ENCODE measurements at regions not wholly inside any gene's neighbourhood (a gene's known extent, or its start where the extent isn't known, plus 50 kb on each side); places are given as distances from the start of the nearest gene placed in this dataset.
A peak's percentile ranks its signal among the peaks of the same experiment; 100 is the strongest.

DNA sequence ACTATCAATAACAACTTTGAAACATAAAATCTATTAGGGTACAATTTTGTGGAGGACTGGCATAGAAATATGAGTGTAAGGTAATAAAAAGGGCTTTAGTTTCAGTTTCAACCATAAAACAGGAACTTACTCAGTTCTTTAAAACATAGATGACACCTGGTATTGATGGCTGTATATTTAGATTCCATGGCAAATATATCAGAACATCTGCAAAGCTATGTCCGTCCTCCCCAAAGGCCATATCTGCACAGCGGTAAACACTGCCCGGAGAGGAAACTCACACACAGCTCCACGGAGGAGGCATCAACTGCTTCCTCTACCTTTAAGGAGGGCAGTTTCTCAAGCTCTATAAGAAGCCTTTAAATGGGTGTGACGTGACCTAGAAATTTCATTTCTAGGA, 993.3 kb downstream of the BRD1 start:
- DNase-seq (no peak), ATAC-seq (ENCODE audit: low read depth) (no peak)
- Mint-ChIP-seq H3K27me3 (no peaks in the 10 kb centered on the region), H3K9me3 (ENCODE audit: insufficient read depth) (peaks cover 12% of the 10 kb centered on the region), H3K4me3 (no peak overlapping the region), H3K4me1 (peaks cover 6% of the 10 kb centered on the region), H3K27ac (no peak overlapping the region)
- WGBS (ENCODE audit: insufficient coverage), result 0% methylated on average over 2 of the region's 5 CpGs
- POLR2A ChIA-PET, result no interaction called here
- Histone ChIP-seq H3K9ac (ENCODE audit: low read length) (no peak overlapping the region), H3K79me2 (ENCODE audit: control insufficient read depth, insufficient read depth, low read length) (no peaks in the 10 kb centered on the region), H3K9me3 (ENCODE audit: control extremely low read depth in 1 of 3, control insufficient read depth in 2 of 3, insufficient read depth in 1 of 3, low read length in 2 of 3) (peaks cover 0 to 59% (median 0%) of the 10 kb centered on the region in 3 donors), H3K36me3 (replicated peaks in 1 of 2; ENCODE audit: control extremely low read depth in 1 of 2, control insufficient read depth in 1 of 2, extremely low read depth in 1 of 2, insufficient read depth in 2 of 2, low read length in 1 of 2) (no peaks in the 10 kb centered on the region), H3K27ac (ENCODE audit: low read length in 2 of 2) (no peak overlapping the region), H3K4me2 (replicated peaks; ENCODE audit: low read depth, low read length, poor library complexity, severe bottlenecking) (peak overlapping the region; percentile 10), H3K4me3 (ENCODE audit: control extremely low read depth in 1 of 5, extremely low read depth in 1 of 5, insufficient read depth in 1 of 5, low read depth in 2 of 5, low read length in 4 of 5) (no peak overlapping the region), H2AFZ (ENCODE audit: insufficient read depth, low read depth, low read length, poor library complexity, severe bottlenecking) (no peak overlapping the region), H3K4me1 (ENCODE audit: control insufficient read depth in 2 of 2, insufficient read depth in 2 of 2, low read length in 2 of 2) (peaks cover 6 to 7% of the 10 kb centered on the region in 2 donors), H3K27me3 (replicated peaks in 1 of 4; ENCODE audit: control extremely low read depth in 1 of 4, control insufficient read depth in 3 of 4, insufficient read depth in 4 of 4, low read length in 3 of 4) (no peaks in the 10 kb centered on the region), H4K20me1 (ENCODE audit: control insufficient read depth, insufficient read depth, low read length, poor library complexity, severe bottlenecking) (no peaks in the 10 kb centered on the region)
- TF ChIP-seq EZH2 (IDR thresholded peaks at IDR 0.05; ENCODE audit: borderline replicate concordance, insufficient read depth, low read depth, low read length, poor library complexity, severe bottlenecking), result no peak
- TF ChIP-seq, protein P1, sequence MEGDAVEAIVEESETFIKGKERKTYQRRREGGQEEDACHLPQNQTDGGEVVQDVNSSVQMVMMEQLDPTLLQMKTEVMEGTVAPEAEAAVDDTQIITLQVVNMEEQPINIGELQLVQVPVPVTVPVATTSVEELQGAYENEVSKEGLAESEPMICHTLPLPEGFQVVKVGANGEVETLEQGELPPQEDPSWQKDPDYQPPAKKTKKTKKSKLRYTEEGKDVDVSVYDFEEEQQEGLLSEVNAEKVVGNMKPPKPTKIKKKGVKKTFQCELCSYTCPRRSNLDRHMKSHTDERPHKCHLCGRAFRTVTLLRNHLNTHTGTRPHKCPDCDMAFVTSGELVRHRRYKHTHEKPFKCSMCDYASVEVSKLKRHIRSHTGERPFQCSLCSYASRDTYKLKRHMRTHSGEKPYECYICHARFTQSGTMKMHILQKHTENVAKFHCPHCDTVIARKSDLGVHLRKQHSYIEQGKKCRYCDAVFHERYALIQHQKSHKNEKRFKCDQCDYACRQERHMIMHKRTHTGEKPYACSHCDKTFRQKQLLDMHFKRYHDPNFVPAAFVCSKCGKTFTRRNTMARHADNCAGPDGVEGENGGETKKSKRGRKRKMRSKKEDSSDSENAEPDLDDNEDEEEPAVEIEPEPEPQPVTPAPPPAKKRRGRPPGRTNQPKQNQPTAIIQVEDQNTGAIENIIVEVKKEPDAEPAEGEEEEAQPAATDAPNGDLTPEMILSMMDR (IDR thresholded peaks at IDR 0.05), result no peak
- CTCF ChIA-PET, result no interaction called here
- intact Hi-C loops (cut with micrococcal nuclease), result no loop called here

DNA sequence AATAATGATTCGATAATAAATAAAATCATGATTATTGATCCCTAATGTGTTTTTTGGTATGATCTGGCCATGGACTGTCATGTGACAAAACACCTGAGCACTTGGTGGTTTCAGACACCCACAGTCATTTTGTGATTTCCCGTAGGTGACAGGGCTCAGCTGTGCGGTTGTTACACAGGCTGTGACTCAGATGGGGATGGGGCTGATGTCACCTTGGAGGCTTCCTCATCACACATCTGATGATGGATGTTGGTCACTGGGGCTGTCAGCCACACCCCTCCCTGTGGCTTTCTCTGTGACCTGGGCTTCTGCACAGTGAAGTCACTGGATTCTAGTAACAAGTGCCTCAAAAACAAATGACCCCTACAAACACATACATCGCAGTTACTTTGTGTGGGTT, 995.1 kb downstream of the BRD1 start:
- Histone ChIP-seq H3K9me3 (ENCODE audit: control extremely low read depth in 1 of 3, control insufficient read depth in 2 of 3, insufficient read depth in 1 of 3, low read length in 2 of 3) (peaks cover 0 to 57% (median 0%) of the 10 kb centered on the region in 3 donors), H3K4me3 (ENCODE audit: control extremely low read depth in 1 of 5, extremely low read depth in 1 of 5, insufficient read depth in 1 of 5, low read depth in 2 of 5, low read length in 4 of 5) (no peak overlapping the region), H2AFZ (ENCODE audit: insufficient read depth, low read depth, low read length, poor library complexity, severe bottlenecking) (no peak overlapping the region), H3K27ac (ENCODE audit: low read length in 2 of 2) (no peak overlapping the region), H3K27me3 (replicated peaks in 1 of 4; ENCODE audit: control extremely low read depth in 1 of 4, control insufficient read depth in 3 of 4, insufficient read depth in 4 of 4, low read length in 3 of 4) (peaks cover 0 to 2% (median 0%) of the 10 kb centered on the region in 4 experiments), H3K4me1 (ENCODE audit: control insufficient read depth in 2 of 2, insufficient read depth in 2 of 2, low read length in 2 of 2) (peaks cover 6 to 7% of the 10 kb centered on the region in 2 donors), H3K79me2 (ENCODE audit: control insufficient read depth, insufficient read depth, low read length) (no peaks in the 10 kb centered on the region), H3K9ac (ENCODE audit: low read length) (no peak overlapping the region), H3K4me2 (replicated peaks; ENCODE audit: low read depth, low read length, poor library complexity, severe bottlenecking) (no peak overlapping the region), H3K36me3 (replicated peaks in 1 of 2; ENCODE audit: control extremely low read depth in 1 of 2, control insufficient read depth in 1 of 2, extremely low read depth in 1 of 2, insufficient read depth in 2 of 2, low read length in 1 of 2) (no peaks in the 10 kb centered on the region), H4K20me1 (ENCODE audit: control insufficient read depth, insufficient read depth, low read length, poor library complexity, severe bottlenecking) (no peaks in the 10 kb centered on the region)
- Mint-ChIP-seq H3K27me3 (no peaks in the 10 kb centered on the region), H3K9me3 (ENCODE audit: insufficient read depth) (peaks cover 12% of the 10 kb centered on the region), H3K4me3 (no peak overlapping the region), H3K4me1 (peaks cover 6% of the 10 kb centered on the region), H3K27ac (no peak overlapping the region)
- DNase-seq (no peak), ATAC-seq (ENCODE audit: low read depth) (no peak)
- WGBS (ENCODE audit: insufficient coverage), result 65% methylated on average over 2 of the region's 4 CpGs
- TF ChIP-seq, protein P1 (IDR thresholded peaks at IDR 0.05), result no peak
- intact Hi-C loops (cut with micrococcal nuclease), result no loop called here
- POLR2A ChIA-PET, result no interaction called here
- CTCF ChIA-PET, result no interaction called here
